Ammon's horn (tissue), 1 donor: ENCODE measurements at regions not wholly inside any gene's neighbourhood (a gene's known extent, or its start where the extent isn't known, plus 50 kb on each side); places are given as distances from the start of the nearest gene placed in this dataset.
"Not testable (repeated sequence)": the region's sequence is repeated elsewhere in the genome, so short reads cannot be mapped to it uniquely, and the experiment has no call there.

ENCODE experiments used
- DNase-seq: peaks from one replicate; pipeline ENCODE4 v3.0.0-alpha.2; 2016; ENCODE audit warnings: low spot score

DNA sequence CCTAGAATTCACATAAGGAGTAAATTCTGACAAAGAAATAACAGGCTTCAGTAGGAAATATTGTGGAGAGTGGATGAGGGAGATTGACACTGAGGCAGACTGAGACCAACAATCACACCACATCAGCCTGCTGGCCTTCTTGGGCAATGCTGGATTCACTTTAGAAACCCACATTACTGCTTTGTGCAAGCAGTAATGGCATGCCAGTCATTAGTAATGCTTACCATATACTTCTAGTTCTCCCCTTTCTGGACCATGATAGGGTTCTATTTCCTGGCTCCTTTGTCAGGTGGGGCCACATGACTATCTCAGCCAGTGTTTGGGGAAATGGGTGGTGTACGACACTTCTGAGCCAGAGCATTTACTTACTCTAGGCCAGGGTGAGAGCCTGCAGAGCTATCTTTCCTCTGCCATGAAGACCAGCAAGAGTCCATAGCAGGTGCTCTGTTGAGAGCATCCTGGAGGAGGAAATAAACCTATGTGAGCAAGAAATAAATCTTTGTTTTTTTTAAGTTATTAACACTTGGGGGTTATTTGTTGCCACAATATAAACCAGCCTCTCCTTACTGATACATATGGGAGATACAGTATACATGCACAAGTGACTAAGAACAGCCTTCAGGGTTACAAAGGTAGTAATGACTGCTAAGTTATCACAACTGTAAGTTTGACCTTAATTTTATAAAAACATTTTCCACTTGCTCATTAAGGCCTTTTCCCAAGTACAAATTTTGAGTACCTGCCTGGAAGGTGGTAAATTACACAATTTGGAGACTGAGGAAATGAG is 89.3 kb upstream of the TANK start:
- DNase-seq, result no peak

- DNase-seq, result not testable (repeated sequence)
Measured at GRCh38 chr2:161072436-161072835, 87.8 kb upstream of the TANK start.

DNA sequence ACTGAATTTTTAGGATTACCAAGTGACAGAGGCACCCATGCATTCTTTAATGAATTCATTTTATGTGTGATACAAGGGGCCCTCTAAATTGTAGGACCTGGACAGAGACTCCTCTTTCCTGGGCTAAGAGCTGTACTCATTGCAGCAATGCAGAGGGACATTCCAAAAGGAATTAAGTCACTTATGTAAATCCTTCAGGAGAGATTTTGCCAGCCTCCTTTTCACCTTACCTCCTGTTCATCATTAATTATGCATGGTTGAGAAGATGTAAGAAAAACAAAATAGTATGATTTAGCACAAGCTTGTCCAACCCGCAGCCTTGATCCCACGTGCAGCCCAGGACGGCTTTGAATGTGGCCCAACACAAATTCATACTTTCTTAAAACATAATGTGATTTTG is 84.5 kb upstream of the TANK start:
- DNase-seq, result no peak

- DNase-seq, result no peak
Measured at GRCh38 chr2:161076936-161077335, 83.3 kb upstream of the TANK start.

- peak; percentile 31 for DNase-seq
Measured at GRCh38 chr2:161077367-161078210, 82.6 kb upstream of the TANK start.

DNA sequence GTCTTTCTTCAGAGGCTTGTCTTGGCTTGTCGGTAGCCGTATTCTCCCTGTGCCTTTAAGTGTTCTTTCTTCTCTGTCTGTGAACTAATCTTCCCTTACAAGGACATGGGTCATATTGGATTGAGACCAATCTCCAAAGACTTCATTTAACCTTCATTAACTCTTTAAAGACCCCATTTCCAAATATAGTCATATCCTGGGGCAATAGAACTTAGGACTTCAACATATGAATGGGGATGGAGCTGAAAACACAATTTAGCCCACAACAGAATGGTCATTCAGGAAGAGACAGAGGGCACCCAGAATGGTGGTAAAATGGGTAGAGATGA is 82.1 kb upstream of the TANK start:
- DNase-seq, result no peak

- DNase-seq, result no peak
Measured at GRCh38 chr2:161085149-161085548, 75.1 kb upstream of the TANK start.

GRCh38 chr2:161088658-161089350 is 71.4 kb upstream of the TANK start:
- DNase-seq, result no peak

- peak; percentile 20 for DNase-seq
Measured at GRCh38 chr2:161090411-161090810, 69.8 kb upstream of the TANK start.

- DNase-seq, result no peak
Measured at GRCh38 chr2:161095314-161095713, 64.9 kb upstream of the TANK start.

DNA sequence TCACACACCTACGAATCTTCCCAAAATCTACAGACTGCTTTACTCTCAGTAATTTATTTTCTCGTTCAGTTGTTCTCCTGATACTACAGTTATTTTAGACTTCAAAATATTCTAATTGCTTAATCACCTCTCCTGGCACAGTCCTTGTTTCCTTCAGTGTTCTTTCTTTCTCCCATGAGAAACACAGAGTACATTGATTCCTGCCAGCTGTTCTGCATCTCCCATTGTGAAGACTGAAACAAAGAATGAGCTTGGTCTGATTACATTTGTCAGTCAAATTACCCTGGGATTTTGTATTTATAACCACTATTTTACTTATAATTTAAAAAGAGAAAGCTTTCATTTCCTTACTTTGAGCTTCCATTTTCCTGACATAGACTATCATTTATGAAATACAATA is 63.9 kb upstream of the TANK start:
- DNase-seq, result no peak

- DNase-seq, result no peak
Measured at GRCh38 chr2:161097157-161097556, 63.1 kb upstream of the TANK start.

DNA sequence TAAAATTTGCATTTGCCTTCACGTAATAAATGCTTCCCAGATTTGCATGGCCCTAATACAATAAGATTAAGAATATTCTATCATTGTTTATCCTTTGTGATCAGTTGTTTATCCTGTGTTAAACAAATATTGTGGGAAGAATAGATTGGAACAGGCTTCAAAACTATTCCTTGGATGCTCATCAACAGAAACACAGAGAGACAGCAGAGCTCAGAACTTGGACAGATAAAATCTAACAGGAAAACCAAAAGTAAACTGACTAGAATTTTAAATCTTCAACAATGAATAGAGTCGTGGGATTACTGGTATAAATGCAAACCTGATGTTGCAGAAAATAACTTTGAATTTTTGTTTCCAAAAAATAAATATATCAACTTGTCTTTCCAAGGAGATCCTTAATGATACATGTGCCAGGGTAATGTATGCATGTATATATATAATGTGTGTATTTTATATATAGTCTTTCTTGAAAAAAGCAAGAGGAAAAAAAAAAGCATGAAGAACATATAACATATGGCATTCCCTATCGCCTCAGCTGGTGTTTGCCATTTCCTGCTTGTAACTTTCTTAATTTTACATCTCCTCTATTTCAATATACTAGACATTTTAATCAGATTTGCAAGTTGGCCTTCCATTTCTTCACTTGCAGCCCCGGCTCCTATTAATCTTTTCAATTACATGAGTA is 59.9 kb upstream of the TANK start:
- DNase-seq, result no peak

GRCh38 chr2:161101406-161101805 is 58.8 kb upstream of the TANK start:
- no peak for DNase-seq

DNA sequence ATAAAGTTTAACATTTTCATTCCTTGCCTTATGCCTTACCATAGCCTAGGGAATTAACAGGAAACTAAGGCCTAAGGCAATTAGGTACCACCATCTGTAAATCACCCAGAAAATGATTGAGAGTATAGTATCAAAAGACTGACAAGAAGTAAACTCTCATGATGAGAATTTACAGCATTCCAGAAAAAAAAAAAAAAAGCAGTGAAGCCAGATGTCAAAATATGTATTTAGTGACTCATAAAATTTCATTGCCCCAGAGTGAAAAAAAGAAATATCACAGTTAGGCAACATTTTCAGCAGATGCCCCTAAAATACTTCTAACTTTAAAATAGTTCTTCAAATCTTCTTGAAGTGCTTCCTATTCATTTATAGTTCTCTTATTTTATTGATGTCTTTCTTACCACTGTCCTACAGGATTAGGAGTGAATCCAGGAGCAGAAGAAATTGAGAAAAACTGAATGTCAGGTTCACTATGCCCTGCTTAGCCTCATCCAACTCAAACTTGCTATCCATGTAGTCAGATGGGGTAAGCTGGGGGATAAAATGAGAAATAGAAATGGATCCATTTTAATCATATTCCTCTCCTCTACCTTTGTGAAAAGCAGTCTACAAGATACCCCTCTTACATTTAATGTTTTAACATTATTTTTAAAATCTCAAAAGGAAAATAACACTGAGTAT is 57.3 kb upstream of the TANK start:
- DNase-seq, result no peak

DNA sequence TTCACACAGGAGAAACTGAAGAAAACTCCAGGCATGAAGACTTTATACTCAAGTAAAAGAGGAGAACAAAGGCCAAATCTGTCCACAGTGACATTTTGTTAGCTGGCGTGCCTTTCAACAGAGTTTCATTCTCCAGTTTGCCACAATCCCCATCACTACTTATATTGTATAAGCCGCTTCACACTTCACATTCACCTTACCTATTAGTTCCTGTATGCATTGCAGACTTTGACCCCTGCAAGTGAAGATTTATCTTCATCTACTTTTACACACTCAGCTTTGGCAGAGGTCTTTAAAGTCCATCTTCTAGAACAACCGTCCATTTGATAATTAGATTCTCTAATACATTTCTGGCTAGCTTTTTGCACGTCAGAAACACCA is 56.8 kb upstream of the TANK start:
- no peak for DNase-seq

DNA sequence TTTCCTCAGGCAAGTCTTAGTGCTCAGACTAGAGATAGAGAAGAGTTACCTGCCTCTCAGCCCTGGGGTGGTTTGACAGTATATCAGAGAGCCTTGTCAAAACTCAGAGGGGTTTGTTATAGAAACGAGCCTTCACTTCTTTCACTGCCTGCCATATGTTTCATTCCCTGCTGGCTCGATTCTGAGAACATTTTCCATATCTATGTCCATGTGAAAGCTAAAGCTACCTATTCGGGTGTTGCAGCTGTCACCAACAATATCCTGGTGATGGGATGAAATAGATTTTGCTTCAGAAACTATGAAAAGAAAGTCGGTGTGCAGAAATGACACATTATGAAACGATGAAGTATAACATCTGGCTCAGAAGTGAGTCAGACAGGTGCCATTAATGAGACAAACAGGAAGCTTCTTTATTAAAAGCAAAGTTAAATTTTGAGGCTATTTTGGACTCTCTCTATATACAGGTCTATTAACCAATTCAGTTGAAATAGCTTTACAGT is 56.1 kb upstream of the TANK start:
- no peak for DNase-seq

DNA sequence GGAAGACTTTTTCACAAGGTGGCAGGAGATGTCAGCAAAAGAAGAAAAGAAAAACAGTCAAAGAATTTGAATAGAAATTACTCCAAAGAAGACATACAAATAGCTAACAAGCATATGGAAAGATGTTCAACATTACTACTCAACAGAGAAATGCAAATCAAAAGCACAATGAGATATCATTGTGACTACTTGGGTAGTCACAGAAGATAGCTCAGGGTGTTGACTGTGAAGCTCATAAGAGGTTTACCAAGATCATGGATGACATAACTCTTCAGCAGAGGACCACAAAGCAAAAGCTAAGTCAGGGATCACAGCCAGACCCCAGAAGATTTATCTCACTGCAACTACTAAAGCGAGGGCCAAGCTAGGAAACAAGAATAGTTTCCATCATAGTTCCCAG is 53.0 kb upstream of the TANK start:
- DNase-seq, result no peak
